Peyer's patch (tissue), 4 donors: ENCODE measurements at regions not wholly inside any gene's neighbourhood (a gene's known extent, or its start where the extent isn't known, plus 50 kb on each side); places are given as distances from the start of the nearest gene placed in this dataset.

Experiments
- POLR2A ChIP-seq, 2 donors: fragments of 450-650 bp; IDR thresholded peaks; one replicate each; pipeline ENCODE4 v1.5.1; 2017; ENCODE audit warnings: antibody characterized with exemption in 2 of 2, mild to moderate bottlenecking in 2 of 2, moderate library complexity in 2 of 2
- TF ChIP-seq, protein P1 (sequence below), 6 experiments: fragments of 450-650 bp in 4 of 6; fragments of 200-600 bp in 2 of 6; sonication (generic) in 1 of 6; IDR thresholded peaks; one replicate each; pipeline ENCODE4 v1.5.1; 2017 to 2019; ENCODE audit warnings: antibody characterized with exemption in 6 of 6, mild to moderate bottlenecking in 3 of 6, moderate library complexity in 1 of 6

DNA sequence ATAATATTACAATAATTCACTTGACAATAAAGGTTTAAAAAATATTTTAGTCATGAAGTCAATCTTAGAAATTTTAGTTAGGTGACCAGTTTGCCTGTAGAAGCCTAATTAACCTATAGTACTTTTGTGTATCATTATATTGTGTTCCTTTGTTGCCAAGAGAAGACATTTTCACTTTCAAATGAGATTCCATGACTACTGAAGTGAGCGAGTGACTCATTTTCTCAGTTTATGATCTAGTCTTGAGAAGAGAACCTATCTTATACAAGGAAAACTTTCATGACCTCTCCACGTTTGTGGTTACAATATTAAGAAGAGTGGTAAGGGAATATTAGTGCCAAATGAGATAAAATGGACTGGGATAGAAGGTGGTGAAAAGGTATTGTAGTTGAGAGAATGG lies 423.9 kb upstream of the CHORDC1 start:
- TF ChIP-seq, protein P1, sequence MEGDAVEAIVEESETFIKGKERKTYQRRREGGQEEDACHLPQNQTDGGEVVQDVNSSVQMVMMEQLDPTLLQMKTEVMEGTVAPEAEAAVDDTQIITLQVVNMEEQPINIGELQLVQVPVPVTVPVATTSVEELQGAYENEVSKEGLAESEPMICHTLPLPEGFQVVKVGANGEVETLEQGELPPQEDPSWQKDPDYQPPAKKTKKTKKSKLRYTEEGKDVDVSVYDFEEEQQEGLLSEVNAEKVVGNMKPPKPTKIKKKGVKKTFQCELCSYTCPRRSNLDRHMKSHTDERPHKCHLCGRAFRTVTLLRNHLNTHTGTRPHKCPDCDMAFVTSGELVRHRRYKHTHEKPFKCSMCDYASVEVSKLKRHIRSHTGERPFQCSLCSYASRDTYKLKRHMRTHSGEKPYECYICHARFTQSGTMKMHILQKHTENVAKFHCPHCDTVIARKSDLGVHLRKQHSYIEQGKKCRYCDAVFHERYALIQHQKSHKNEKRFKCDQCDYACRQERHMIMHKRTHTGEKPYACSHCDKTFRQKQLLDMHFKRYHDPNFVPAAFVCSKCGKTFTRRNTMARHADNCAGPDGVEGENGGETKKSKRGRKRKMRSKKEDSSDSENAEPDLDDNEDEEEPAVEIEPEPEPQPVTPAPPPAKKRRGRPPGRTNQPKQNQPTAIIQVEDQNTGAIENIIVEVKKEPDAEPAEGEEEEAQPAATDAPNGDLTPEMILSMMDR (IDR thresholded peaks at IDR 0.05) = no peak
- TF ChIP-seq POLR2A (IDR thresholded peaks at IDR 0.05) = no peak
